ENCODE measurements at regions not wholly inside any gene's neighbourhood (a gene's known extent, or its start where the extent isn't known, plus 50 kb on each side); places are given as distances from the start of the nearest gene placed in this dataset.

DNA sequence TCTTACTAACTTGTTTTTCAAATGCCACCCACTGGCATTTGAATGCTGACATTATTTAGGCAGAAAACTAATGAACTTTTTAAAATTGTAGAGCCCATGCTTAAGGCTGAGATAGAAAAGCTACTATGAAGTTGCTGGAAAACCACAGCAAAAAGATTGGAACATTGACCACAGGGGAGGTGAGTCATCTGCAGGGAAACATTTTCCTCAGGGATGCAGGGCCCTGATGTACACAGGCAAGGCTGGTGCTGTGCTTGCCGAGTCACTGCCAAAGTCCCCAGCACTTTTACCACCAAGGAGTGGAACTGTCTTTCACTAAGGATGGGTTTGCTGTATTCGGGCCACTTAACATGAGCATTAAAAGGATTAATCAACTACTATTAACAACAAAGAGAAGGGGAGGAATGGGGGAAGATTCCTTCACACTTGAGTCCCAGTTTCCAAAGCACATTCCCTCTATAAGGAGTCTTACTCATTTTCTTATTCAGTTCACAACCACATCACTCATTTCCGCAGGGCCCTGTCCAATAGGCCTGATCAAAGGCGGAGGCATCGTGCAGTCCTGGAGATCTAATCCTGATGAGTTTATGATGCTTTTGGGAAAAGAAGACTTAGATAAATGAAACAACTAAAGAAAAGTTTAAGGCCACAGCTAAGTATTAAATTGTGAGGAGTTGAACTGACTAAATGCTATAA lies 202.9 kb upstream of the NPY2R start:
- TF ChIP-seq, protein P1, sequence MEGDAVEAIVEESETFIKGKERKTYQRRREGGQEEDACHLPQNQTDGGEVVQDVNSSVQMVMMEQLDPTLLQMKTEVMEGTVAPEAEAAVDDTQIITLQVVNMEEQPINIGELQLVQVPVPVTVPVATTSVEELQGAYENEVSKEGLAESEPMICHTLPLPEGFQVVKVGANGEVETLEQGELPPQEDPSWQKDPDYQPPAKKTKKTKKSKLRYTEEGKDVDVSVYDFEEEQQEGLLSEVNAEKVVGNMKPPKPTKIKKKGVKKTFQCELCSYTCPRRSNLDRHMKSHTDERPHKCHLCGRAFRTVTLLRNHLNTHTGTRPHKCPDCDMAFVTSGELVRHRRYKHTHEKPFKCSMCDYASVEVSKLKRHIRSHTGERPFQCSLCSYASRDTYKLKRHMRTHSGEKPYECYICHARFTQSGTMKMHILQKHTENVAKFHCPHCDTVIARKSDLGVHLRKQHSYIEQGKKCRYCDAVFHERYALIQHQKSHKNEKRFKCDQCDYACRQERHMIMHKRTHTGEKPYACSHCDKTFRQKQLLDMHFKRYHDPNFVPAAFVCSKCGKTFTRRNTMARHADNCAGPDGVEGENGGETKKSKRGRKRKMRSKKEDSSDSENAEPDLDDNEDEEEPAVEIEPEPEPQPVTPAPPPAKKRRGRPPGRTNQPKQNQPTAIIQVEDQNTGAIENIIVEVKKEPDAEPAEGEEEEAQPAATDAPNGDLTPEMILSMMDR (IDR thresholded peaks at IDR 0.05; ENCODE audit: control insufficient read depth, insufficient read depth, low read depth, low read length, missing control alignments), result no peak
- DNase-seq (ENCODE audit: low read depth), result no peak
- H3K4me3 ChIP-seq (ENCODE audit: control insufficient read depth, low read depth, low read length), result no peak overlapping the region

DNA sequence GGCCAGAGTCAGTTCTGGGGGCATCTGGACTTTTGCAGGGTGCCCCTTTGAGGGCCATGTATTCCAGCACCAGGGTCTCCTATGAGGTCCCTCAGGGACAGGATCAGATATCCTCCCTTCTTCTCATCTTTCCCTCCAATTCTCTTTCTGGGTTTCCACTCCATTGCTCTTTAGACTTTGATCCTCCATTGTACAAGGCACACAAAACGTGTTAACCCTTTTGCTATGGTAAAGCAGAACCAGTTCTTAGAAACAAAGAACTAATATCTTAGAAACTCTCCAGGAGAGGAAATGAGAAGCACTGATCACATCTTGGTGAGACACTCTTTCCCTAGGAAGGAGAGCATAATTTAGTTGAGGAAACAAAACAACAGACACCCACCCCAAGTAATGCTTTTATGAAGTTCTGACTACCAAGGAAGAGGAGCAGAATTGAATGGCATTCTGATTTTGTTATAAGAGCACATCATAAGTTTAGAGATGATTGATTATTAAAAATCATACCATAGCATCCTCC lies 200.7 kb upstream of the NPY2R start:
- no peak overlapping the region for H3K4me3 ChIP-seq (ENCODE audit: control insufficient read depth, low read depth, low read length)
- TF ChIP-seq, protein P1 (IDR thresholded peaks at IDR 0.05; ENCODE audit: control insufficient read depth, insufficient read depth, low read depth, low read length, missing control alignments), result no peak
- DNase-seq (ENCODE audit: low read depth), result no peak

DNA sequence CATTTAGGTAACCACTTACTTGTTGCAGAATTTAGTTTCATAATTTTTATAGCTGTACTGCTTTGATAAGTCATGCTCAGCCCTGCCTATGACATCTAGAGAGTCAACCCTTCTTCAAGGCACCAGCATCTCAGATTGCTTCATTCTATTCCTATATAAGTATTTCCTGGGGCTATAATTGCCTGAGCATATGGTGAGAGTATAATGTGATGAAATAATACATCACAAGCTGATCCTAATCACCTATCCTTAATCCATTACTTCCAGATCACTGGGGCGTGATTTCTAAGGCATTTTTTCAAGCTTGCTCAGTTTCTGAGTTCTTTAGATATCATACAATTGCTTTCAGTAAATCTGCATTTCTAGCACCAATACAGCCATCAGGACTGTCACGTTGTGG lies 200.0 kb upstream of the NPY2R start:
- TF ChIP-seq, protein P1 (IDR thresholded peaks at IDR 0.05; ENCODE audit: control insufficient read depth, insufficient read depth, low read depth, low read length, missing control alignments), result no peak
- no peak overlapping the region for H3K4me3 ChIP-seq (ENCODE audit: control insufficient read depth, low read depth, low read length)
- no peak for DNase-seq (ENCODE audit: low read depth)

DNA sequence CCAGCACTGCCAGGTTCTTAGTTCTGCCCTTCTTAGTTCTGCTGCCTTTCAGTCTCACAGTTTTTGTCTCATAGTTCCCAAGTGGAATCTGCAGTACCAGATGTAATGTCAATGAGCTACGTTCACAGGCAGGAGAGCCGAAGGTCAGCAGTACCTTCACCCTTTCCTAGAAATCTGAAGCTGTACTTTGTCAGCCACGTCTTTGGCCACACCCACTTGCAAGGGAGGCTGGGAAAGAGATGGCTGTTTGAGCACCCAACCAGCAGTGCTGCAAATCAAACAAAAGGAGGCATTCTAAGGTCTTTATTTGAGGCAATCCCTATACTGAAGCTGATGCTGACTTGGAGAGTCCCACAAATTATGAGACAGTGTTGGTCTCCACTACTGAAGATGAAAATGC lies 199.1 kb upstream of the NPY2R start:
- DNase-seq (ENCODE audit: low read depth), result no peak
- TF ChIP-seq, protein P1 (IDR thresholded peaks at IDR 0.05; ENCODE audit: control insufficient read depth, insufficient read depth, low read depth, low read length, missing control alignments), result no peak
- H3K4me3 ChIP-seq (ENCODE audit: control insufficient read depth, low read depth, low read length), result no peak overlapping the region

DNA sequence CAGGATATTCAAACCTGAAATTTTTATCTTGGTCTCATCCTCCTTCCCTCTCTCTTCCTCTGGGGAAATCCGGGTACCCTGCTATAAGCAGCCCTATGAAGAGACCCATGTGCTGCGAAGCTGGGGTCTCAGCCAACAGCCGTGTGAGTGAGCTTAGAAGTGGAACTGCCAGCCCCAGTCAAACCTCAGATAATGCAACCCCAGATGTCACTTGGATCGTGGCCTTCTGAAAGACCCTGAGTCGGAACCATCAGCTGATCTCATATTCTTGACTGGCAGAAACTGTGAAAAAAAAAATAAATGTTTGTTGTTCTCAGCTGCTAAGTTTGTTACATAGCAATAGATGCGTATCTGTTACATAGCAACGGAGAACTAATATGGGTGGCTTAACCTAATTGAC lies 198.1 kb upstream of the NPY2R start:
- TF ChIP-seq, protein P1 (IDR thresholded peaks at IDR 0.05; ENCODE audit: control insufficient read depth, insufficient read depth, low read depth, low read length, missing control alignments), result no peak
- no peak overlapping the region for H3K4me3 ChIP-seq (ENCODE audit: control insufficient read depth, low read depth, low read length)
- no peak for DNase-seq (ENCODE audit: low read depth)

DNA sequence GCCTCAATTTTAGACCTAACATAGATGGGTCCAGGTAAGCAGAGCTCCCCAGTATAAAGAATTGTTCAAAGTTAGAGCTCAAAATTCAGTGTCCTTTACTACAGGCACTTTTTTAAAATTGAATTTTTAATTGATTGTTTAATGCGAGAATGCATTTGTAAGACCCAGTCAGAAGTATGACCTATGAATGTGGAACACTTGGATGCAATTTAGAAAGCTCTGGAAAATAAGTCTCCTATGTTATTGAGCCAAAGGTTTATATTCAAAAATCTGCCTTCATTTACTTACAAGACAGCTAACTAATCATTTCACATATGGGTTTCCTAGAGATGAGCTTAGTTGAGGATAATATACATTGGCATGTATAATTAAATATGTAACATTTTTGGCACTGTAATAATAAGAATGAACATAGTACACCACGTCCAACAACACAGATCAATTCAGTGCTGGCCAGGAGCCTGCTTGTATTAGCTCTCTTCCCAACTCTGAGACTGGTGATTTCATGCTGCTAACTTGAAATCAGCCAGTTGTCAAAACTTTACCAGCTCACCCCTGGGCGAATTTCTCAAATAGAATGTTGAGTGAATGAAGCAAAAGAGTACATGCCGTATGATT lies 197.2 kb upstream of the NPY2R start:
- no peak overlapping the region for H3K4me3 ChIP-seq (ENCODE audit: control insufficient read depth, low read depth, low read length)
- TF ChIP-seq, protein P1 (IDR thresholded peaks at IDR 0.05; ENCODE audit: control insufficient read depth, insufficient read depth, low read depth, low read length, missing control alignments), result no peak
- DNase-seq (ENCODE audit: low read depth), result no peak

Measured in AG09309 (cell line).